Myocyte (in vitro differentiated cells): ENCODE measurements at regions not wholly inside any gene's neighbourhood (a gene's known extent, or its start where the extent isn't known, plus 50 kb on each side); places are given as distances from the start of the nearest gene placed in this dataset.
"Not testable (repeated sequence)": the region's sequence is repeated elsewhere in the genome, so short reads cannot be mapped to it uniquely, and the experiment has no call there.

Source experiments
- DNase-seq: peaks from one replicate; pipeline ENCODE4 v3.0.0-alpha.2; 2012; ENCODE audit warnings: low read depth

DNA sequence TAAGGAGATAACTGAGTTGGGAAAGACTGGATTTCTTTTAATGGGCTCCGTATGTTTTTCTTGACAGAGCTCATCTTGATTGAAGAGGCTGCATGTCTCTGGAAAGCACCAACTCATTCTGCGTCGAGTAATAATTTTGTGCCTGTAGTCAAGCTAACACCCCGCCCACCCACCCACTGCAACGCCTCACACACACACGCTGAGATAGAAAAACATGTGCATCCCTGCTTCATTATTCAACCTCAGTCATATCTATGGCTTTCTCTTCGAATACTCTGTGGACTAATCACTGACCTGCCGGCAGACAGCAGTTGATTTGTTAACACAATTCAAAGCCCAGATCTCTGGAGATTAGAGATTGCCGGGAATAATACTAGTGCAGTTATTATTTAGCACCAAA is 220.2 kb upstream of the TOM1L1 start:
- no peak for DNase-seq

DNA sequence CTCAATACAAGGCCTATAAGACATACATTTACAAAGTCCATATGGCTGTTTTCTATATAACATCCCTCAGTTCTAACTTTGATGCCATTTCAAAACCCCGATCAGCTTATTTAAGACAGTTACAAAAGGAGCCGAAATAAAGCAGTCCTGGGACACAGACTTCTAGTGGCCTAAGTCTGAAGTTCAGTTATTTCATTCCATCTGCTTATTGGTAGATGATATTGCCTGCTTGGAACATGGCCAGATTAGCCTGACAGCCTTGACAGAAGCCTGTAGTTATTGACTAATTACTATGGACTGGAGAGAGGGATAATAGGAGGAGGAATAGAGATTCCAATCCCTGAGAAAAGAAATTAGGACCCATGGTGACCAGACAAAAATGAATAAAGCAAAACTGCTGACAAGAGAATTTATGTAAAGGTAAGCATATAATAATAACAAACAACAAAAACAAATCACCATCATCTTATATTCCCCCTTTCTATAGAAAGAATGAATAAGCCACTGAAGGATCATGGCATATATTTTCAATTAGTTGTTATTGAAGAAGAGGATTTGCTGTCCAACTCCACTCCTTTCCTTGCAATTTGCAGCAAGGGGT is 206.3 kb upstream of the TOM1L1 start:
- no peak for DNase-seq

DNA sequence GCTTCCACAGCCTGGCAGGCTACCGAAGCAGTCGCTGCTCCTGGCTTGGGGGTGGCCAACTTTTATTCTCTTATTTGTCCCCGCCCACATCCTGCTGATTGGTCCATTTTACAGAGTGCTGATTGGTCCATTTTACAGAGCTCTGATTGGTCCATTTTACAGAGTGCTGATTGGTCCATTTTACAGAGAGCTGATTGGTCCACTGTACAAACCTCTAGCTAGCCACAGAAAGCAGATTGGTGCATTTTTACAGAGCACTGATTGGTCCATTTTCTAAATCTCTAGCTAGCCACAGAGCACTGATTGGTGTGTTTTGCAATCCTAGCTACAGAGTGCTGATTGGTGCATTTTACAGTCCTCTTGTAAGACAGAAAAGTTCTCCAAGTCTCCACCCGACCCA is 187.9 kb upstream of the TOM1L1 start:
- not testable (repeated sequence) for DNase-seq

DNA sequence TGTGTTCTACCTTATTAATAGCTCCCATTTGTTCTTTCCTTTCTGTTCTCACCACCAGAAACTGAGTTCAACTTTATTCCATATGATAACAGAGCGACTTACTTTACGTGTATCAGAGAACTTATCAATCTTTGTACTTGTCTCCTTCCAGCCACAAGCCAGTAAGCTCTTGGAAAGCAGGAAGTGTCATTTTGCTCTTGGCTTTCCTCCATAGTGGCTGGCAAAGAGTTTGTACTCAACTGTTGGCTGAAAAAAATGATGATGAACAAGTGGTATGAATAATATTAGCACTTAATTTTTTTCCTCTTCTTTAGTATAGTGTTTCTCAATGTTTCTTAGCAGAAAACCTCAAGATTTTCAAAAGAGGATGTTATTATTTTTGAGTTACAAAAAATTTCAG is 182.4 kb upstream of the TOM1L1 start:
- no peak for DNase-seq

DNA sequence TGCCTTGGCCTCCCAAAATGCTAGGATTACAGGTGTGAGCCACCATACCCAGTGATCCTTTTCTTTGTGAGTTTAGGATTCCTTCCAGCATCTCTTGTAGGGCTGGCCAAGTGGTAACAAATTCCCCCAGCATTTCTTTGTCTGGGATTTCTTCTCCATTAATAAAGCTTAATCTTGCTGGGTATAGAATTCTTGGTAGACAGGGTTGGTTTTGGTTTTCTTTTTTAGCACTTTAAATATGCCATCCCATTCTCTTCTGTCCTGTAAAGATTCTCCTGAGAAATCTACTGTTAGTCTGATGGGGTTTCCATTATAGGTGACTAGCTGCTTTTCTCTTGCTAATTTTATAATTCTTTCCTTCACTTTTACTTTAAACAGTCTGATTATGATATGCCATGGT is 173.0 kb upstream of the TOM1L1 start:
- DNase-seq: no peak

DNA sequence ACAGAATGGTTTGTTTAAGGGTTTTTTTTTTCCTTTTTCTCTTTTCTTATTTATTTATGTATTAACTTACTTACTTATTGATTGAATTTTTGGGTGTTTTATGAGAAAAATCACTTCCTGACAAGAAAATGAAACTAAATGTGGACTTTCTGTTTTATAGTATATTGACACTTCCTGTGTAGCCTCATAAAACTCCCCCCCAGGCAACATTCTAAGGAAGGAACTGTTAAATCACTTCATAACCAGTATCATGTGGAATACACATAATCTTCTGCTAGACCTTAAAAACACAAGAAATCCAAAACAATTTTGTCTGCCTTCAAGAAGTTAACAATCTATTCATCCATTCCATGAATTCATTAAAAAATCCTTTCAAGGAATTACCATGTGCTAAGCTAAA is 164.1 kb upstream of the TOM1L1 start:
- no peak for DNase-seq

DNA sequence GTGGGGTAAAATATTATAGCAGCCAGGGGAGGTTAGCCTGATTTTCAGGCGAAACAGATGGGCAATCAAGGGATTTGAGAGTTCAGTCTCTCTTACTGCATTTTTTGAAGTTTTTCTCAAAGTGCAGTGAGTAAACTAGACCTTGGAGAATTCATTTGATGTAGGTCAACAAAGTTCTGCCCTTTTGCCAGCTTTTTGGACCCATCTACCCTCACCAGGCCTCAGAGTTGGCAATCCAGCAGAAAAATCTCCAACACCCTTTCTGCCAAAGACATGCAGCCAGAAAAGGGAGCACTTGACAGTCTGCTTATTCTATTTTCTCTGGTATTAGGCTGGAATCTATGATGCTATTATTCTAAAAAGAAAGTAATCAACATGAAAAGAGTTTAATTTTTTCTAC is 162.2 kb upstream of the TOM1L1 start:
- no peak for DNase-seq

DNA sequence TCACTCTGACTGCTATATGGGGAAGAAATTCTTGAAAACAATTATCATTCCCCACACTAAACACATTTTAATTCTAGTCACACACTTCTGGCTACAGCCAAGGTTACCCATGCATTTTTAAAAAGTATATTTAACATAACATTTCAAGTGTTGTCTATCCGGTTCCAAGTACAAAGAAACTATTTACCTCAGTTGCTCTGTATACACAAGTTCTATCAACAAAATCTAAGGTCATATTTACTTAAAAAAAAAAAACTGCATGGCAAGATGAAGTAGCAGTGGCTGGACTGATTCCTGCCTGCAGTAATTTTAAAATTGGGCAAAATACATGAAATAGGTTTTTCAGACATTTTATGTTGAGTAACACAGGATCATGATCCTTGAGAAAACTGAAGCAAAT is 155.9 kb upstream of the TOM1L1 start:
- no peak for DNase-seq

DNA sequence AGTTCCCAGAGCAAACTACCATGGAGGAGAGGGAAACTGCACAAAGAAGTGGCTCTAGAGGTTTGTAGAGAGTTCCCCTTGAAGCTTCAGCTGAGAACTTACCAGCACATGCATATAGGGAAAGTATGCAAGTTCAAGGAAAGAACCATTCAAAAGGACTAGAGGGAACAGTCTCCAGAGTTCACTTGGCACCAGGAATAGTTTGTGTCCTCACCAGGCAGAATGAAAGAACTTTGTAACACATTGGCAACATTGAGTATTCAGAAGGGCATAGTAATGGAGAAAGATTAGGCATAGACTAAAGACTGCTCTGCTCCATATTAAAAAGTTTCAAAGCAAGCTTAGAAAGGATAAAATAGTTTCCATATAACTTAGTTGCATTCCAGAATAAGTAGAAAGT is 155.4 kb upstream of the TOM1L1 start:
- no peak for DNase-seq

DNA sequence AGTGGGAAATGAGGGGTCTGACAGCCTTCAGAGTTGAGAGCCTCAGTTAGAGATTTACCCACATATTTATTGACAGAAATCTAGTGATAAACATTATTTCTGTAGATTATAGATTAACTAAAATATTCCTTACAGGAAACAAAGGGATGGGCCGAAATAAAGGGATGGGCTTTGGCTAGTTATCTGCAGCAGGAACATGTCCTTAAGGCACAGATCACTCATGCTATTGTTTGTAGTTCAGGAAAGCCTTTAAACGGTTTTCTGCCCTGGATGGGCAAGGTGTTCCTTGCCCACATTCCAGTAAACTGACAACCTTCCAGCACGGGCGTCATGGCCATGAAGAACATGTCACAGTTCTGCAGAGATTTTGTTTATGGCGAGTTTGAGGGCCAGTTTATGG is 154.8 kb upstream of the TOM1L1 start:
- DNase-seq: no peak

DNA sequence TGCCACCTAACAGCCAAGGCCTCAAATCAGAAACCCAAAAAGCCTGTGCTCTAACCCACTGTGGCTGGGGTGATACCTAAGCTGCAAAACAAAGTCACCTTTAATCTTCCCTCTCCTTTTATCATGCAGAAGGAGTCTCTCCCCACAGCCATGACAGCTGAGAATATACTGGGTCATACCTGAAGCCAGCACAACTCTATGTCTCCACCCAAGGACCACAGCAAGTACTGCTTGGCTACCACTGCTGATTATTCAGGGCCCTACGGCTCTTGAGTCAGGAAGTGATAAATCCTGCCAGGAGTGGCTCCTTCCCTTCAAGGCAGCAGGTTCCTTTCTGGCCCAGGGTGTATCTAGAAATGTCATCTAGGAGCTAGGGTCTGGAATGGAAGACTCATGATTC is 151.5 kb upstream of the TOM1L1 start:
- DNase-seq: no peak

DNA sequence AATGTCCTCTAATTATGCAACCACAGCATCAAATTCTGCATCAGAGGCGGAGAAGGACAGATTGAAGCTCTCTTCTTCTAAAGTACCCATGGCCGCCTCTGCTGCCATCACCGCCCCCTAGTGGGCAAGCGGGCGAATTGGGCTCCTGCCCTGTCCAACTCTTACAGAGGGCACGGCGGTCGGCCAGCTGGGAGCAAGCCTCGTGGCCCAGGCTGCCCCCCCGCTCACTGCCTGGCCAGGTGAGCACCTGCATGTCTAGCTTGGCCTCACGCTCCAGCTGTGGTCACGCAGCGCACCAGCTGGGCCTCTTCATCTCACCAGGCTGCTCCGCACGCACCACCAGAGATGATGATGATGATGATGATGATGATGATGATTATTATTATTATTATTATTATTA is 146.1 kb upstream of the TOM1L1 start:
- no peak for DNase-seq

DNA sequence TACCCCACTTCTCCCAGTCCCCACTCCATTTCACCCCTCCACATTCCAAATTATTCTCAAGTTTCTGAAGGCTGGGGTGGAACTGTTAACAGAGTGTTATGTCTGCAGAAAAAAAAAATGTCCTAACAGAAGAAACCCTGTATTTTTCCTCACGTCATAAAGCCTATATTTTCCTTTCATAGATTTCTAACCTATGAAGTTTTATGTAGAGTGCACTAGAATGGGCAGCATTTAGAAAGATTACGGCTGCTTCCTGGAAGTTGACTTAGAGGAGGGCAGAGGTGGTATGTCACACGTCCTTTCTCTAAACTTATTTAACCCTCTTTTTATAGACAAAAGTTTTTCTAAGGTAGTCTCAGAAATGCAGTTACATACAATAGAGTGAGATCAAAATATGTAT is 139.8 kb upstream of the TOM1L1 start:
- no peak for DNase-seq

DNA sequence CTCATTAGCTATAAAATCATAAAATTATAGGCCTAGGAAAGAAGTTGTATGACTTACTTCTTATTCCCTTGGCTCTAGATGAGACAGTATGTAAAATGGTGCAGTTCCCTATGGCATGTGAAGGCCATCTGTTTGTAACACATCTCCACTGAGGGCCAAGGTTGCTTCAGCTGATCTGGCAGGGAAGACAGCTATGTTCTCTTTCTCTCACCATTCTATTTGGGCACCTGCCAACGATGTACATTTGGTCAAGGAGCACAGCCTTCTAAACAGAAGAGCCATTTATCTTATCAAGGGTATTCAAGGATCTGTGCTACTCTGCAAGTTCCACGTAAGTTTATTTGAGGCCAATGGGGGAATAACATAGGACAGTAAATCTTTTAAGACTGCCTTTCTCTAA is 129.8 kb upstream of the TOM1L1 start:
- DNase-seq: no peak

DNA sequence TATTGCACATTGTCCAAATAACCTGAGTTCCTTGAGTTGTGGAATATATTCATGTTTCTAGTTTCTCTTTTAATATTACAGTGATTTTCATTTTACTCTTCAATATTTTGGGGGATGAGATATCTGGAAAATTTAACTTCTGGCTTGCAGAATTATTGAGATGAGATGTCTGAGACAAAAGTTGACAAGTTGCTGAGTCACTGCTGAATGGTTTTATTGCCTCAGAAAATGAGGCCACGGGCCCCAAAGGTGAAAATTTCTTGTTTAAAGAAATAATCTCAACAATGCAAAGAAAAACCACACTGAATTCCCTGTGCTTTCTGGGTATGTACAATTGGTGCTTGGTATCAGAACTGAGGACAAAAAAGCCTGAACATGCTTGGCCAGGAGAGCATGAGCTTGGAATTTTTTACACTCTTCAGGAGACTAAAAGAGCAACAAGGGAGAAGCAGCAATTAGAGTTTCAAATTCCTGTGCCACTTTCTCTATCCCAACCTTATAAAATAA is 129.2 kb upstream of the TOM1L1 start:
- DNase-seq: no peak

DNA sequence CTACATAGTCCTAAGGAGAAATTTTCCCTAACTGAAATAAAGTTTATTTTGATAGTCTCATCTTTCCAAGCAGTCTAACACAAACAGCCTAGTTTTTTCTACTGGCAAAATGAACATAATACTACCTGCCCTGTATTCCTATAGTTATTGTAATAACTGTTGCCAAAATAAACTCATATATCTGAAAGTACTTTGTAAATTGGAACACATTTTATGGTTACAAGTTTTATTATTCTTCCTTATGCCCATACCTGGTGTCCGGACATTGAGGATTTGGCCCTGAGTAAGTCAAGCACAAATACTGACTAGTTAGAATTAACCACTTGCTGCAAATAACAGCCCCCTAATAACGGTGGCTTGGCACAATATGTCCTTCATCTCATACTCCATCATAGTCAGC is 120.4 kb upstream of the TOM1L1 start:
- DNase-seq: no peak

DNA sequence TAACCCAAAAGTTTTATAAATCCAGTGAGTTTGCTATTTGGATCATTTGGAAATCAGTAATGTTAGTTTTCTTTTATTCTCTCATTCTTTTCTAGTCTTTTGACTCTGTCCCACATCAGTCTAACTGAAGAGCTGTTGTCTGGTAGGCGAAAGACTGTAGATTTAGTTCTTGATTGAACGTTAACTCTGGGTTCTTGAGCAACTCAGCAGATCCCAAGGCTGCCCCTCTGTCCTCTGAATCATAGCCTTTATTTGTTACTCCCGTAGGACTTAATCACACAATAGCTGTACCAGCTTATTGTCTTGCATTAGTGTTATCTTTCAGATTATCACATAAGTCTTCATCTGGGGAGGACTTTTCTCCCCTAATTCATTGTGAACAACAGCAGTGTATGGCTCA is 119.3 kb upstream of the TOM1L1 start:
- DNase-seq: no peak

DNA sequence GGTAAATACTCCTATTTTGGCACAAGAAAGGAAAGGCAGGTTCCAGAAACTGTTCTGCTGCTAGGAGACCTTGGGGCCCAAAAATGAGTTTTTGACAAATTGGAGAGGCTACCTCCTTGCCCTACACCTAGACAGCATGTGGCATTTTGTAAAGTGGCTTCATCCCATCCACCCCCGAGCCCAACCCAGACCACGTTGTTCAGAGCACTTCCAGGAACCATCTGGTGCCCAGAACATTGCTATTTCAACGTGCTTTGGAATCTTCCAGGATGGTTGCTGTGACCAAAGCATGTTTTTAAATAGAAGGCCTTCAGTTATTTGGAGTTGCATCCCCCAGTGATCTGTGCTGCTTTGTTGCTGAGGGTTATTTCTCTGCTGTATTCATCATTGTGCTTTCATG is 116.3 kb upstream of the TOM1L1 start:
- DNase-seq: no peak

DNA sequence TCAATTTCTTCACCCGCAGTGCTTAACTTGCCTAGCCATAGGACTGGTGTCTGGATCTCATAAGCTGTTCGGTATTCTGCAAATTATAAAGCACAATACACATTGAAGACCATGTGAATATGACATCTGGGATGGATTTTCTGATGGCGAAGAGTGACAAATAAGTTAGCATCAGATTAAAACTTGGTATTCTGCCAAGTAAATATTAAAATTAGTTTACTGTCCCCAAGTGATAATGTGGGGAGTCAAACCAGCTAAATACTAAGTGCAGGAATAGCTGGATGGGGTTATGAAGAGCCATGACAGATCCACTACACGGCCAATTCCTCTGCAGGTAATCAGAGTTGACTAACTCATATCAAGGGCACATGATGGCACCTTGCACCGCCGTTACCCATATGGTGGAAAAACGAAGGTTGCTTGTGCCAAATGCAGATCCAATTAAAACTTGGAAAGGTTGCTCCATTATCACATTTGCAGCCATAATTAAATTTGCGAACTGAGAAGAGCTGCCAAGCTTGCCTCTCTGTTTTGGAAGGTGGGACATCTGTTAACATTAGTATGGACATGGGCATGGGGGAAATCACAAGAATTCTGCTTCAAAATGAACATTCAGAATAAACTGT is 114.9 kb upstream of the TOM1L1 start:
- no peak for DNase-seq

DNA sequence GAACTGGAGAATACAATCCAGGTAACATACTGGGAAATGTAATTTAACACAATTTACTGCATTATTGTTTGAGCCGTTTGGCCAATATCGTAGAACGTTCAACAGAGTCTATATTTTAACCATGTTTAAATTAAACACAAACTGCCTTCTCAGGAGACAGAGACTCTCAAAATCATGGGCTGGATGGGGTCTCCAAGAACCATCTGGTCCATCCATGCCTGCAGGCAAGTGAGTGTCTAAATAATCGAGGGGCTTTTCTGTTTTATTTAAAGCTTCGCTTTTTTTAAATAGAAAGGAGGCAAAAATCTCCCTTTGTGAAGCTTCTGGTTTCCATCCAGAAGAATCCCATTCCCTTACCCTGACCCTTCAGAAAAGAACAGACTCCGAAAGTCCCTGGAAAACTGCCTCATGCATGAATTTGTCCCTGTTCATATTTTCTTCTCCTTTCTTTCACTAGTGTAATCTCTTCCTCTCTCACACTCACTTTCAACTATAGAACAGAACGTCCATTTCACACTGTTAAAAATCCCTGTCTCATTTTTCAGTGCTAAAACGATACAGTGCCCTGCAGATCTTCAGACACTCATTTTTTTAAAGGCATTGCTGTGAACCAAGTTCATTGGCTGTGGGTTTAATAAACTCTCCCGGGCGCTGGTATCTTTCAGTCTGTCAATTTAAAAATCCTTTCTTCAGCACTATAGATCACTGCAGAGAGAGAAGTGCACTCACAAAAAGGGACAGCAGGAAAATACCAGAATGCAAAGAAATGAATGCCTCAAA is 111.4 kb upstream of the TOM1L1 start:
- no peak for DNase-seq

DNA sequence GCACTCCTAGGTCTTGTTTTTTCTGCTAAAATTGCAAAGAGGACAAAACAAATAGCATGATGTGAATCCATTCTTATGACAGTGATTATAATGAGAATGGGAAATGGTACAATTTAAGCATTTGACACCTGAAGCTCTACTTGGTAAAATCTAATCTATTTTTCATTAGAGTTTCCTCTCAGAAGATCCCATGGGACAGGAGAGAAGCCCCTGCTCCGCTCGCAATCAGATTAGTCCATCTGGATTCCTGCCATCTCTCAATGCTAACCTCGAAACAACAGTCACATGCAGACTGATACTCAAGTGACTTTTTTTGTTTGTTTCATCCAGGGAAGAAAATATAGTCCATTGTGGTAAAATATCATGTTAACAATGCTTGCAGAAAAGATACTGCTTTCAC is 107.4 kb upstream of the TOM1L1 start:
- DNase-seq: no peak

DNA sequence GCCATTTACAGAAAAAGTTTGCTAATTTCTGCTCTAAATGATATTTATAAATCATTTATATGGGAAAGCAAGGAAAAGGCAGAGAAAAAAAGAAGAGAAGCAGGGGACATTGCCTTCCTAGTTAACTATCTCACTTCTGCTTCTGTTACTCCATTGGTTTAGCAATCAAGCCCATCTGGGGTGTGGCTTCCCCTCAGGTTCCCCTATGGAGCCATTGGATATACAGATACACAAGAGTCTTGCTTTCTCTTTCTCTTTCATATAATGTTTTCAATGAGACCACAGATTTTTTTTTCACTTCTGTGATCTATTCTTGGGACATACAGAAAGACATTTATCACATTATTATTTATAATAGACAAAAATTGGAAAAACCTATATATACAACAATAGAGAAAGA is 105.6 kb upstream of the TOM1L1 start:
- DNase-seq: no peak

DNA sequence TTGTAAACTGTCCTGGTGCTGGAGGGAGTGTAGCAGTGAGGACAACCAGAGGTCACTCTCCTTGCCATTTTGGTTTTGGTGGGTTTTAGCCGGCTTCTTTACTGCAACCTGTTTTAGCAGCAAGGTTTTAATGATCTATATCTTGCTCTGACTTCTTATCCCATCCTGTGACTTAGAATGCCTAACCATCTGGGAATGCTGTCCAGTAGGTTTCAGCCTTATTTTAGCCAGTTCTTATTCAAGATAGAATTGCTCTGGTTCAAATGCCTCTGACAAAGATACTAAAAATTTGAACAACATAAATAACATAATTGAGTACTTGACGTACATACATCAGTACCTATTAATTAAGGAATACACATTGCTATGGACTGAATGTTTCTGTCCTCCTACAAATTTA is 93.3 kb upstream of the TOM1L1 start:
- no peak for DNase-seq
